GM21423 (cell line): ENCODE measurements at regions not wholly inside any gene's neighbourhood (a gene's known extent, or its start where the extent isn't known, plus 50 kb on each side); places are given as distances from the start of the nearest gene placed in this dataset.

Experiments
- ATAC-seq: cut with Tn5 transposase; IDR thresholded peaks from one replicate; pipeline ENCODE4 v1.9.1; 2021; ENCODE audit warnings: mild to moderate bottlenecking, moderate library complexity; ENCODE audit not compliant: unreplicated experiment

DNA sequence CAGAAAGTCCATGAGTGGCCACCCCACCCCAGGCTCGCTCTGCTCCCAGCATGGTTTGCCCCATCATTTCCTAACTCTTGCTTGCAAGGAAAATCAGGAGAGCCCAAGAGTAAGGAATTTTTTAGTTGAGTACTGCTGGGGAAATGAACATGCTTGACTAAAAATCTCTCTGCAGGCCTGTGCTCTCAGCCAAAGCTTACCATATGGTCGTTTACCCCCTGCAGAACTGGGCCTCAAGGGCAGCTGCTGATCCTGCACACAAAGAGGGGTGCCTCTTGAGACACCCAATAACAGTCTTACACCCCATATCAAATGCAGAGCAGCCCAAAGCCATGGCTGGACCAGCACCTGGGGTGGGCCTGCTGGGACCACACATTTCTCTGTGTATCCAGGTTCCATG, 183.2 kb downstream of the CXCL12 start:
- ATAC-seq, result no peak

DNA sequence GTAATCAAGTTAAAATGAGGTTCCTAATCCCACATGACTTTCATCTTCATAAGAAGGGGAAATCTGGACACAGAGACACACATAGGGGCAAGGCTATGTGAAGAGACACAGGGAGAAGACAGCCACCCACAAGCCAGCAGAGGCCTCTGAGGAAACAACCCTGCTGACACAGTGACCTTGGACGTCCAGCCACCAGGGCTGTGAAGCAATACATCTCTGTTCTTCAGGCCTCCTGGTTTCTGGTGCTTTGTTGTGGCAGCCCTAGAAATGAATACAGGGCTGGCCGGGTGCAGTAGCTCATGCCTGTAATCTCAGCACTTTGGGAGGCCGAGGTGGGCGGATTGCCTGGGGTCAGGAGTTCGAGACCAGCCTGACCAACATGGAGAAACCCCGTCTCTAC, 183.9 kb downstream of the CXCL12 start:
- ATAC-seq, result no peak

DNA sequence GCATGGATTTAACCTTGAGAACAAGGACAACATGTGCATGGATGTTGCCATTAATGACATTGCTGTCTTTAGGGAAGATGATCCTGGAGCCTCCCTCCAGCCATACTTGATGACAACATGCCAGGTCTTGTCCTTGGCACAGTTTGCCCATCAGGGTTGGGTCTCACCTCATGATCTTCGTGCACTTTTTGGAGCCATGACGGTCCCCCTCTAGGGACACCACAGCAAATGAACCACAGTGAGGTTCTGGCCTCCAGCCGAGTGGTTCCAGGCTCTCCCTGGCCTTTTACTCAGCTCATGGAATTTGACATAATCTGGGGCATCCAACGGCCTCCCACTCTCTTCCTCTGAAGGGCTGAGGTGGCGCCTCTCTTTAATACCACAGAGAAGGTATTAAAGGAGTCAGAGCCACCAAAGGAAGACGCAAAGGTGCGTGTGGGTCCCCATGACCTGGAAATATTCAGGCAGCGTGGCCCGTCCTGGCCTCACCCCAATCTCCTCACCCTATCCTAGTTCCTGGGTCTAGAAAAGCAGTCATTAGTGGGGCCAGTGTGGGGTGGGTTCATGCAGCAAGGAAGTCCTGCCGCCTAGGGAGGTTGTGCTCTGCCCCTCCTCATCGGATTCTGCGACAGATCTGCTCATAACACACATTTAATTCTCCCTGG, 184.8 kb downstream of the CXCL12 start:
- ATAC-seq, result no peak

DNA sequence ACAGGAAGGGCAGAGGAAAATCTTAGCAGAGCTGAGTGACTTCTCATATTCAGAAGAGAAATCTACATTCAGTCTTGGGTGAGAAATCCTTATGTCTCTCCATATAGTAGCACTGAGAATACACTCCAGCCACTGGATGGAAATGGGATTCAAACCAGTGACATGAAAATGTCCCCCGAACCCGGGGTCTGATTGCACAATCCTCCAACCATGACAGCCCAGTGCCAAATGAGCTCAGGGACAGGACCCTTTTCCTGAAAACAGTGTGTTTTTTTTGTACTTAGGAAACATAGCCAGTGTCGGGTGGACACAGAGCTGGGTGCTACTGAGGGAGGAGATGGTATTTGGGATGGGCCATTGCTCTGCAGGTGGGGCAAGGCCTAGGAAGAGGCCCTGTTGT, 185.6 kb downstream of the CXCL12 start:
- no peak for ATAC-seq

DNA sequence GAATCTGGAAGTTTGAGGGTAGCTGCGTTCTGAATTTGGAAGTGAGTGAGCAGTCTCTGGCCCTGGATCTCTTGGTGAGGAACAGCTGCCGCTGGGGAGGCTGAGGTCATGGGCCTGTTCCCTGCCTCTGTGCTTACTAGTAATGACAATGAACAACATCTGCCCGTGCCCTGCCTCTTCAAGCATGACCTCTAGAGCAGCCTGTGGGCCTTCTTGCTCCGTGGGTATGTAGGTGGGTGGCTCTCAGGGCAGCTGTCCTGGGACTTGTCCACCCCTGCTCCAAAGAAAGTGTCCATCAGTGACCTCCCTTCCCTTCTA, 186.2 kb downstream of the CXCL12 start:
- ATAC-seq, result no peak

DNA sequence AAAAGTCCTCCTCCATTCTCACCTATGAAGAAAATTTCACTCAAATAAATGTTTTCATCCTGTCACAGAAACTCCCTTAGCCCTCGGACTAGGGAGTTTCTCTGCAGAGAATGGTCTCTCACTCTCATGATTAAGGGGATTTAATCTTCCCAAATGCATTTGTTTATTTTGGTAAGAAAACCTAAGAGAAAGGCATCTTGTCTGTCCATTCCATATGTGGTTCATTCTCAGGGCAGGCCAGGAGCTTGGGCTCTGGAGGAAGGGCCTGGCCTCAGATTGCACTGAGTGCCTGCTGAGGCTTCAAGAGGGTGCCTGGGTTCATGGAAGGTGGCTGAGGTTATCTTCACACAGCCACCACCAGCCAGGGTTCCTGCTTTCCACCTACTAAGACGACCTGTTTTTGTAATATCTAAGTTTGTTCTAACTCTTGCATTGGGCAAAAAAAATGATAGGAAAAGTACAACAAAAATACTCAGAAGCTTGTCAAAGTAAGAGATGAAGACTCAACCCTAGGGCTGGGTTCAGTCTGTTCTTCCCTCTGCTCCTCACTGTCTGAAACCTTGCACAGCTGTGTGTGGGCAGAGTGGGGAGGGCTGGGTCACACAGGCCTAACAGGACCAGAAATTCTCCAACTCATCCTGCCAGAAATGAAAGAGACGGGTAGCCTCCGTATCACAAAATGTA, 186.7 kb downstream of the CXCL12 start:
- no peak for ATAC-seq

DNA sequence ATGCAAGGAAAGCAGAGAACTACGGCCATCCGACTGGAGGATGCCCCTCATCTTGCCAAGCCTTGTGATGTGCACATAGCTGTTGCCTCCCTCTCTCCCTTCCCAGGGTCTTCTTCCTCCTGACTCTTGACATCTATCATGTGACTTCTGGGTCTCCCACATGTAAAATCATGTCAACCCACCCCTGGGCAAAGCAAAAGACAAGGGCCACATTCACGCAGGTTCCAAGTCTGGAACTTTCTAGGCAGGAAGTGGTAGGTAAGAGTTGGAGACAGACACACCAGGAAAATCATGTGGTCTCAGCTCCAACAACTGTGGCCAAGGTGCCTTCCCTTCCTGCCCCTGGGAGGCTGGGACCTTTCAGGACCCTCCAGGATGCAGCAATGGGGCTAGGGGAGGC, 187.3 kb downstream of the CXCL12 start:
- ATAC-seq, result no peak

DNA sequence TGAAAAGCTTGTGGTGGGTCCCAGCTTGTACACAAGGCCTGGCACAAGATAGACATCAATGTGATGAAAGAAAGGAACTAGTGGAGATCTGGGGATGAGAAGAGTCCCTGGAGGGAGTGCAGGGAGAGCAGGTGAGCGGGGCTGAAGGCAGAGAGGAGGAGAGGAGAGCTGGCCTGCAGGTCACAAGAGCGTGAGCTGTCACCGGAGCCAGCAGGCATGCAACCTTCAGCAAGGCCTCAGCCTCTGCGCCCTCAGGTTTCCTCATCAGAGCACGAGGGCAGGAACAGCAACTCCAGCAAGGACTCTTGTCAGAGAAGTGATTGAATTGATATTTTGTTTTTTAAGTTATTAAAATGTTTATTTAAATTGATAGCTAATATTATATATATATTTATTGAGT, 188.6 kb downstream of the CXCL12 start:
- no peak for ATAC-seq

DNA sequence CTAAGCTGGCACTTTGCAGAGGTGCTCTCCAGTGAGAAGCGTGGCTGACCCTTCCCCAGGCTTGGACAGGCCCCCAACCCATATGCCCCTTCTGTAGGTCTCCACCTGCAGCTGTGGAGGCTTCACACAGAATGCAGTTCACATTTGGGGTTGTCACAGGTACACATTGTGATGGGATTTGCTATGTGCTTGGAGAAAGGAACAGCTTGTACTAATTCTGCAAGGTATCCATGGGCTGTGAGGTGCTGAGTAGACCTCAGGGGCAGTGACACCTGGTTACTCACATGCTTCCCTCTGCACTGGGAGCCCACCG, 188.9 kb downstream of the CXCL12 start:
- no peak for ATAC-seq

DNA sequence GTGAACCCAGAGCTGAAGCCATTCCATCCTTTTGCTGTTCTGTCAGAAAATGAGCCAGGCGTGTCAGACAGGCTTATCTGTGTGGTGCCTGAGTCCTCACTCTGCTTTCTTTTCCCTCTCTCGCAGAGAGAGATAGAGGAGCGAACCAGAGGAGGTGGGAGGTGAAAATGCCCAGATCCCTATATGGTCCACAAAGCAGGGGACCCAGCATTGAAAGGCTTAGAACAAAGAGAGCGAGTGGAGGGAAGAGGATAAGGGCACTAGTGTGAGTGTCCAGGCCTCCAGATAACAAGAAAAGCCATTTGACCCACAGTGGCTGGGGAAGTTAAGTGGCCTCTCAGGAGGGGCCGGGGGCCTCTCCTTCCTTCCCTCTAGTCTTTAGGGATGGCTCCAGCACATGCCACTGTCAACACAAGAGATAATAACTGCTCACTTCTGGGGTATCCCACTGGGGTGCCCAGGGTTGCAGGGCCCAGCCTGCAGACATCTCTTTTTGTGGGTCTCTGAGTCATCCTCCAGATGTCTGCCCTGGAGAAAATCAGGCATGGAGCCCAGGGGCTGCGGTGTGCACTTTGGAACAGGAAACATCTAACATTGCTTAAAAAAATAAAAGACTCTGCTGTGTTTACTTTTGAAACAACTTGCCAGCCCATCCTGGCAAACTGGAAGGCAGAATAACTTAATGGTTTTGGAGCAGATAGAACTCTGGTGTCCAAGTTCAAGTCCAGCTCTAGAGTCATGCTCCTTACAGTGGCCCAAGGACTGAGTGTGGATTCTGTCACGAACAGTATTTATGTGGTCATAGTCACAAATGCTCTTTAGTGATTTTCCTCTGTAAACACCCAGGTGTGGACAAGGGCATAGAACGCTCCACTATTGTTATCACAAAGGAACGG, 189.5 kb downstream of the CXCL12 start:
- no peak for ATAC-seq

DNA sequence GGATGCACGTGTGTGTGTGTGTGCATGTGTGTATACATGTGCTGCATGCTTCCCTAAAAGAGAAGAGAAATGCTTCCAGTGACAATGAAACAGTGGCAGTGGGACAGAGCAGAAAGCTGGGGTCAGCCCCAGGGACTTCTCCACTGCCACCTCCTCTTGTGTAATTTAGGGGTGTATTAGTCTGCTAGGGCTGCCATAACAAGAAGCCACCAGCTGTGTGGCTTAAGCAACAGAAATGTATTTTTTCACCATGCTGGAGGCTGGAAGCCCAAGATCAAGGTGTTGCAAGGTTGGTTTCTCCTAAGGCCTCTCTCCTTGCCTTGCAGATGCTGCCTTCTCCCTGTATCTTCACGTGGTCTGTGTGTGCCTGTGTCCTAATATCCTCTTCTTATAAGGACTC, 190.5 kb downstream of the CXCL12 start:
- ATAC-seq, result no peak

DNA sequence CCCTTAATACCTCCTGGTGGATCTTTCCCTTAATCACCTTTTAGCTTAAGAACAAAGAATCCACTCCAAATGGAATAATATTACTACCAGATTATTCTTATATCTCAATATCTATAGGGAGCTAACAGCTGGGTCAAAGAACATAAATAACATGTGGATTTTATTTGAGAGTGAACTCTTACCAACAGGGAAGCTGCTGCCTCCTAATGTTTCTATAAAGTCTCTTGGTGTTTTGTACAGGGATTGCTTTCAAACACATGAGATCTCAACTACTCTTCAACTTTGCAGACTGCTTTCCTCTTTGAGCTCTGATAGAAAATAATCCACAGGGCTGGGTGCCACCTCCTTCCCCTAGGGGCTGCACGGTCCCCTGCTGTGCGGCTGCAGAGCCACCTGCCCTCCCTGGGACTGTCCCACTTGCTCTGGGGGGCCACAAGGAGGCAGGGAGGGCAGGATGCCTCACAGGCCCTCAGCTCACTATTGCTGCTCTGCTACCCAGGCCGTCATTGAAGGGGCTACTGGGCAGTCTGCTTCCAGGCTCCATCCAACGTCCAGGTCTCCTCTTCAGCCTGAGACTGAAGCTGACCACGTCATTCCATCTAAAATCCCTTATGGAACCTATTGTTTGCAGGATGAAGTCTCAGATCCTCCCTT, 191.2 kb downstream of the CXCL12 start:
- no peak for ATAC-seq

DNA sequence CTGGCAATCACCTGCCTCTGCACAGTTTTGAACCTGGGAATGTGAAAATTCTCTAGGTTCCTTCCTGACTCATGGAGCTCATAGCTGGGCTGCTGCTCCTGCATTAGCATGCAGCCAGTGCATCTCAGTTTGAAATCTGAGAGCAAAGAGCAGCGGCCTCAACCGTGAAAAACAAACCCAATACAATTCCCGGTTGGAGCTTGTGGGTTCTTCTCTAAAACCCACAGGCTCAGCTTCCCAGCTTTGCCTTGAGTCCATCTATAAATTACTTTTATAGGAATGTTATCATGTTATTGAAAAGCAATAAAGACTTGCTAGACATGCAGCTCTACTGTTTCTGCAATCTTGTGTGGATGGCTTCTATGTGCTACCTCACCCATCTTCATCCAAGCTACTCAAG, 191.7 kb downstream of the CXCL12 start:
- no peak for ATAC-seq

DNA sequence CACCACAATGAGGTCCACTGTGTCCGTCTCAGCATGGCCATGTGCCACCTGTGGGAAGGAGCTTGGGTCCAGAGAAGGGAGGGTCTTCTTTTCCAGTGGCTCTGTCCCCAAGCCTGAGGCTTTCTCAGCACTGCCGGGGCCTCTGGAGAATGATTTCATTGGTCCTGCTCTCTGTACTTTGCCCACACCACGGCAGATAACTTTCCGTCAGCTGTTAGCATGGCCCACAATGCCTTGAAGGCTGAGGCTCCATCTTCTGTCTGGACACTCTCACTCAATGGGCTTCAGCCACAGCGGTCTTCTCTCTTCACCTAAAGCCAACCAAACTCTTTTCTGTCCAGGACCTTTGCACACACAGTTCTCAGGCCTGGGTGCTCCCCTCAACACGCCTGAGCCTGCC, 192.5 kb downstream of the CXCL12 start:
- ATAC-seq, result no peak

DNA sequence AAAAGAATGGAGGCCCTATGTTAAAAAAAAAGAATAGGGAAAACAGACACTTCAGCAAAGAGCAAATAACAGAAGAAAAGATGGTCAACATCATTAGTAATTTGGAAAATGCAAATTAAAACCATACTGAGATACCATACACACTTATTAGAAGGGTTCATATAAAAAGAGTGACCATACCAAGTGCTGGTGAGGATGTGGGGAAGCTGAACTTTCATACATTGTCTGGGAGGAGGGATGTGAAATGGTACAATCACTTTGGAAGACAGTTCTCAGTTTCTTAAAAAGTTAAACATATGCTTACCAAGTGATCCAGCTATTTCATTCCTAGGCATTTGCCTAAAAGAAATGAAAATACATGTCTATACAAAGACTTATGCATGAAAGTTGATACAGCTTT, 194.4 kb downstream of the CXCL12 start:
- ATAC-seq, result no peak

DNA sequence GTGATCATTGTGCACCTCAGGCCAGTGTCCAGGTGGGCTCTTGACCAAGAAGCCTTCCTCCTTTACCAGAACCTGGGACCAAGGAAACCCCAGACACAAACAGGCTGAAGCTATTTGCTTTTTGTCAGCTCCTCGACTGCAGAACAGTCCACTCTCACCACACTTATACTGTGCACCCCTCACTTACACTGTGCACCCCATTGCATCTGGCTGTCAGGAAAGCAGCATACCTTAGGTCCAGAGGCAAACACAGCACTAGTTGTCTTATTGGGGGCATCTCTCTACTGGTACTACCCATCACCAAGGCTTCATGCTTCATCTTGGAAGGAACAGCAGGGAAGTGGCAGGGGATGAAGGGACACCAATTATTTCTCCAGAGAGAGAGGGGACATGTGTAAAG, 198.1 kb downstream of the CXCL12 start:
- no peak for ATAC-seq

DNA sequence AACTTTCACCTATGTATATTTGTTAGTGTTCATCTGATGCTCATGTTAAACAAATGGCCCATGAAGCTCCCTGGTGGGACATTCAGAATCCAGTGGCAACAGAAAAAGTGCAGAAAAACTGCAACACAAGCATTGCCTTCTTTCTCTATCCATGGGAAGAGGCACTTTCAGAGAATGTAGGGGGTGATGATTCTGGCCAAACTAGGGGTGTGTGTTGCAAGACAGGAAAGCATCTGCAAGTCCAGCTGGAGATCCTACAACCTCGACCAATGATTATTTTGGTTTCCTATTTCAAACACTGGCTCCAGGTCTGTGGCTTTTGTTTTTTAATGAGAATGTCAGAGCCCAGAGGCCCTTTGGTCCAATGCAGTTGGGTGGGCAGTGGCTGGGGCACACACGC, 198.7 kb downstream of the CXCL12 start:
- ATAC-seq, result no peak

DNA sequence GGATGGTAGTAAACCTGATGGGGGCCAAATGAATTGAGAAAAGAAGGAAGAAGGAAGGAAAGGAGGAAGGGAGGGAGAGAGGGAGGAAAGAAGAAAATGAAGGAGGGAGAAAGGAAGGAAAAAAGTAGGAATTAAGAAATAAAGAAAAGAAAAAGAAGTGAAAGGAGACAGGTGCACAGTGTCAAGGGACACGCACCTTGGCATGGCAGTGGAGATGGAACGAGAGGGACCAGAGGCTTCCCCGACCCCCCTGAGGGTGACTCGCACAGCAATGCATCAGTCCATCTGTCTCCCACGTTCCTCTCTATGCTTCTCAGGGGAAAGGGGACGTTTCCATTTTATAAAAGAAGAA, 199.6 kb downstream of the CXCL12 start:
- no peak for ATAC-seq

DNA sequence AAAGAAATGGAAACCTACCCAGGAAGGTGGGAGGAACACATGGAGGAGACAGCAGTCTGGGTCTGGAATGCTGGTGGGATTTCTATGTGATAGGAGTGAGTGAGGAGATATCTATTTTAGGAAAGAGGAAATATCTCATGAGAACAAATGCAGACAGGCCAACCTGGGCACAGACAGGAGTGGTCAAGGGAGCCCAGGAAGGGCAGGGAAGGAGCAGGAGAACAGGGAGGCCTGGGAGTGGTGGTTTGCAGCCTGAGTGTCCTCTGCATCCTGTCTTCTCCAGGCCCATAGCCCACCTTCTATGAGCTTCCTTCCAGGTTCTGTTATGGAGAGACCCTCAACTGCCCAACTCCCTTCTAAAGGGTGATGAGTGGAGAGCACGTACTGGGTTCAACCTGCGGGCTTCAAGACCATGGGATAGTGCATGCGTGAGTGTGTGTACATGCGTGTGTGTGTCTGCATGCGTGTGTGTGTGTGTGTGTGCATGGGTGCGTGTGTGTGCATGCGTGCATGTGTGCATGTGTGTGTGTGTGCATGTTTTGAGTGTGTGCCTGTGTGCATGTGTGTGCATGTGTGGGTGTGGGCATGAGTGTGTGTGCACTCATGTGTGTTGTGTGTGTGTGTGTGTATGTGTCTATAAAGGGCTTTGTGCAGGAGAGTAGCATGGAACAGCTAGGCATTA, 200.1 kb downstream of the CXCL12 start:
- ATAC-seq, result no peak

DNA sequence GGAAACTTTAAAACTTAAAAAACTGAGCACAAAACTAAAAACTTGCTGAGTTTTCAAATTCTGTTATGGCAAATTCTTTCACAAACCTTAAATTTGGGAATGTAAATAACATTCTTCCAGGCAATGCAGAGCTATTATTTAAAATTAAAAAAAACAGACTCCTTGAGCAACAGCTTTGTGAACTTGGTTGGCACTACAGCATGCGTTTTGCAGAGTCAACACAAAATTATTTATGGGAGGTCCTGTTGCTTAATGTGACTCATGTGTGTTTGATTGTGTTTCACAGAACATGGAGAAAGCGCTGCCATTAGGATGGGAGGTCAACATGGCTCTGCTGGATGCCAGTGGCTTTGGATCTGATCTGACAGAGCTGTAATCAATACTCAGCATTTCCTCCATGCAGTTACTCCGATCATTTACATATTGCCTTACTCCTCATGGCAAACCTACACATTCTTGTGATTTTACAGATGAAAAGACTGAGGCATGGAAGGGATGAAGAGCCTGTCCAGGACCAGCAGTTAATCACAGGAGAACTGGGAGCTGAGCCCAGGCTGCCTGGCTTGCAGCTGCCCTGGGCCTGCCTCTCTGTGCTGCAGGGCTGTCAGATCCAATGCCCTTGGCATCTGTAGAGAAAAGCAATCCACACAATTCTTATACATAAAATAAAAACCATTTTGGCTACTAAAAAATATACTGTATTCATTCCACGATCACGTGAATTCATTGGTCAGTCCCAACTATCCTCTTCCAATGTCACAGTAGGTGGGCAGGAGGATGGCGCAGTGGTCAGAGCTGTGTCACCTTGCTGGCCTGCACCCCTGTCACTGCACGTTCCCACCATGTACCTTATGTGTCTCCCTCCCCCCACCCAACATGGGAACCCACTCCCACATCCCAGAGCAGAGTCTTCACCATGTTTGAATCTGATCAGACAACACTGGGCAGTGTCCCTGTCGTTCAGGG, 200.9 kb downstream of the CXCL12 start:
- no peak for ATAC-seq
